NOMO-1 treated with DMSO at 0.1 percent for 48 hours (cell line): ENCODE measurements at regions not wholly inside any gene's neighbourhood (a gene's known extent, or its start where the extent isn't known, plus 50 kb on each side); places are given as distances from the start of the nearest gene placed in this dataset.

ENCODE experiments used
- DNase-seq: peaks from one replicate; lab custom pipeline; 2025; ENCODE audit not compliant: unreplicated experiment; lab: John Stamatoyannopoulos, UW

GRCh38 chr2:235257590-235257989 lies 236.3 kb upstream of the AGAP1 start:
- DNase-seq: no peak

GRCh38 chr2:235262750-235263149 lies 231.1 kb upstream of the AGAP1 start:
- DNase-seq: no peak

GRCh38 chr2:235263205-235264120 lies 230.4 kb upstream of the AGAP1 start:
- no peak for DNase-seq

- no peak for DNase-seq
Measured at GRCh38 chr2:235264121-235264493, 229.7 kb upstream of the AGAP1 start.

- DNase-seq: no peak
Measured at GRCh38 chr2:235264512-235264911, 229.3 kb upstream of the AGAP1 start.

- no peak for DNase-seq
Measured at GRCh38 chr2:235265348-235265965, 228.4 kb upstream of the AGAP1 start.

GRCh38 chr2:235267251-235267650 lies 226.6 kb upstream of the AGAP1 start:
- no peak for DNase-seq

- DNase-seq: peak; percentile 3
Measured at GRCh38 chr2:235268535-235268934, 225.3 kb upstream of the AGAP1 start.

- no peak for DNase-seq
Measured at GRCh38 chr2:235270291-235270690, 223.6 kb upstream of the AGAP1 start.

GRCh38 chr2:235270956-235271355 lies 222.9 kb upstream of the AGAP1 start:
- peak; percentile 93 for DNase-seq

- DNase-seq: no peak
Measured at GRCh38 chr2:235271936-235272335, 221.9 kb upstream of the AGAP1 start.

GRCh38 chr2:235274023-235274422 lies 219.8 kb upstream of the AGAP1 start:
- DNase-seq: no peak

GRCh38 chr2:235277485-235277884 lies 216.4 kb upstream of the AGAP1 start:
- DNase-seq: no peak

GRCh38 chr2:235278771-235279355 lies 215.0 kb upstream of the AGAP1 start:
- no peak for DNase-seq

- no peak for DNase-seq
Measured at GRCh38 chr2:235279965-235280364, 213.9 kb upstream of the AGAP1 start.

GRCh38 chr2:235283246-235283645 lies 210.6 kb upstream of the AGAP1 start:
- DNase-seq: no peak

- no peak for DNase-seq
Measured at GRCh38 chr2:235286622-235287374, 207.0 kb upstream of the AGAP1 start.

GRCh38 chr2:235287375-235287733 lies 206.5 kb upstream of the AGAP1 start:
- no peak for DNase-seq

GRCh38 chr2:235291461-235291860 lies 202.4 kb upstream of the AGAP1 start:
- DNase-seq: no peak

- DNase-seq: no peak
Measured at GRCh38 chr2:235293061-235293460, 200.8 kb upstream of the AGAP1 start.

- no peak for DNase-seq
Measured at GRCh38 chr2:235295831-235296230, 198.0 kb upstream of the AGAP1 start.
